HL-60 (cell line): ENCODE measurements at regions not wholly inside any gene's neighbourhood (a gene's known extent, or its start where the extent isn't known, plus 50 kb on each side); places are given as distances from the start of the nearest gene placed in this dataset.

ENCODE experiments used
- POLR2AphosphoS5 ChIP-seq: IDR thresholded peaks from 2 replicates; pipeline ENCODE4 v1.6.1; 2012; ENCODE audit warnings: low read depth
- TF ChIP-seq, protein P1 (sequence below): IDR thresholded peaks from one replicate; pipeline ENCODE4 v1.5.1; 2011; ENCODE audit warnings: low read length, control low read depth, inconsistent platforms; ENCODE audit not compliant: insufficient read depth

DNA sequence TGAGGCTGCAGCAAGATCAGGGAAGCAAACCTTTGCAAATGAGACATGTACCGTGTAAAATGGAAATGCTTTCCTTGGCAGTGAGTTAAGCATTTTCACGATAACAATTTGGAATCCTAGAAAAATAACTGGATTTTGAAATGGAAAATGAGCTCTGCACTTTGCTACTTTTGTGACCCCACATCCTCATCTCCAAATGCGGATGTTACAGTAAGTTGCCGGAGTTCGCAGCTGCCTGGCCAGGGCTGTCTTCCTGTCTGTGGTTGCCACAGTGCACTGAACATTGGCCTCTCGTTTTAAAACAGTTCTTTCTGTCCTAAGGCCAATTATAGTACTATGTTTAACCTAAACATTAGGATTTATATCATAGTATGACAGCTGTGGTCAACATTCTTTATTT lies 136.2 kb upstream of the FZD8 start:
- no peak for TF ChIP-seq POLR2AphosphoS5
- TF ChIP-seq, protein P1, sequence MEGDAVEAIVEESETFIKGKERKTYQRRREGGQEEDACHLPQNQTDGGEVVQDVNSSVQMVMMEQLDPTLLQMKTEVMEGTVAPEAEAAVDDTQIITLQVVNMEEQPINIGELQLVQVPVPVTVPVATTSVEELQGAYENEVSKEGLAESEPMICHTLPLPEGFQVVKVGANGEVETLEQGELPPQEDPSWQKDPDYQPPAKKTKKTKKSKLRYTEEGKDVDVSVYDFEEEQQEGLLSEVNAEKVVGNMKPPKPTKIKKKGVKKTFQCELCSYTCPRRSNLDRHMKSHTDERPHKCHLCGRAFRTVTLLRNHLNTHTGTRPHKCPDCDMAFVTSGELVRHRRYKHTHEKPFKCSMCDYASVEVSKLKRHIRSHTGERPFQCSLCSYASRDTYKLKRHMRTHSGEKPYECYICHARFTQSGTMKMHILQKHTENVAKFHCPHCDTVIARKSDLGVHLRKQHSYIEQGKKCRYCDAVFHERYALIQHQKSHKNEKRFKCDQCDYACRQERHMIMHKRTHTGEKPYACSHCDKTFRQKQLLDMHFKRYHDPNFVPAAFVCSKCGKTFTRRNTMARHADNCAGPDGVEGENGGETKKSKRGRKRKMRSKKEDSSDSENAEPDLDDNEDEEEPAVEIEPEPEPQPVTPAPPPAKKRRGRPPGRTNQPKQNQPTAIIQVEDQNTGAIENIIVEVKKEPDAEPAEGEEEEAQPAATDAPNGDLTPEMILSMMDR: no peak
